SK-N-SH treated with all-trans-retinoic acid at 6 μM for 48 hours (cell line): ENCODE measurements at regions not wholly inside any gene's neighbourhood (a gene's known extent, or its start where the extent isn't known, plus 50 kb on each side); places are given as distances from the start of the nearest gene placed in this dataset.

Experiments
- ATAC-seq: fragments of 200-7000 bp; cut with Tn5 transposase; 3 replicates; pipeline ENCODE4 v1.9.1; 2020; ENCODE audit warnings: mild to moderate bottlenecking, moderate library complexity
- CREB5 ChIP-seq: fragments of 250-450 bp; sonication (Bioruptor Pico); IDR thresholded peaks from 2 replicates; pipeline ENCODE4 v1.5.1; 2020; ENCODE audit warnings: low read depth, mild to moderate bottlenecking, moderate library complexity
- CSDC2 ChIP-seq: fragments of 250-450 bp; sonication (Bioruptor Pico); IDR thresholded peaks from 2 replicates; pipeline ENCODE4 v1.5.0; 2020; ENCODE audit warnings: mild to moderate bottlenecking, moderate library complexity
- ESRRG ChIP-seq: fragments of 250-450 bp; sonication (Bioruptor Pico); IDR thresholded peaks from 2 replicates; pipeline ENCODE4 v1.6.1; 2021; ENCODE audit warnings: mild to moderate bottlenecking
- ISL1 ChIP-seq: fragments of 250-450 bp; sonication (Bioruptor Pico); IDR thresholded peaks from 2 replicates; pipeline ENCODE4 v2.1.2; 2022; ENCODE audit warnings: mild to moderate bottlenecking, moderate library complexity
- OSR1 ChIP-seq: fragments of 250-450 bp; sonication (Bioruptor Pico); IDR thresholded peaks from 2 replicates; pipeline ENCODE4 v1.8.0; 2022; ENCODE audit warnings: moderate library complexity, mild to moderate bottlenecking, inconsistent platforms
- POU6F1 ChIP-seq: fragments of 250-450 bp; sonication (Bioruptor Pico); IDR thresholded peaks from 2 replicates; pipeline ENCODE4 v1.8.0; 2021; ENCODE audit warnings: low read depth, mild to moderate bottlenecking, moderate library complexity, borderline replicate concordance
- RARB ChIP-seq: fragments of 250-450 bp; sonication (Bioruptor Pico); IDR thresholded peaks from 2 replicates; pipeline ENCODE4 v1.8.0; 2021; ENCODE audit warnings: mild to moderate bottlenecking, moderate library complexity
- SNAI2 ChIP-seq: fragments of 250-450 bp; sonication (Bioruptor Pico); IDR thresholded peaks from 2 replicates; pipeline ENCODE4 v1.5.0; 2020; ENCODE audit warnings: mild to moderate bottlenecking, moderate library complexity
- TCF4 ChIP-seq: fragments of 250-450 bp; sonication (Bioruptor Pico); IDR thresholded peaks from 2 replicates; pipeline ENCODE4 v1.8.0; 2021; ENCODE audit warnings: mild to moderate bottlenecking, moderate library complexity, borderline replicate concordance
- TSHZ2 ChIP-seq: fragments of 250-450 bp; sonication (Bioruptor Pico); IDR thresholded peaks from 2 replicates; pipeline ENCODE4 v1.5.0; 2020; ENCODE audit warnings: mild to moderate bottlenecking, moderate library complexity
- ZC3H10 ChIP-seq: fragments of 250-450 bp; sonication (Bioruptor Pico); IDR thresholded peaks from 2 replicates; pipeline ENCODE4 v1.5.1; 2021; ENCODE audit warnings: mild to moderate bottlenecking, moderate library complexity
- ZFP3 ChIP-seq: fragments of 250-450 bp; sonication (Bioruptor Pico); IDR thresholded peaks from 2 replicates; pipeline ENCODE4 v1.5.0; 2020; ENCODE audit warnings: mild to moderate bottlenecking, moderate library complexity
- ZFP30 ChIP-seq: fragments of 450-650 bp; formaldehyde crosslinking; IDR thresholded peaks from 2 replicates; pipeline ENCODE4 v1.5.0; 2022; ENCODE audit warnings: mild to moderate bottlenecking, moderate library complexity
- TF ChIP-seq, protein P1 (sequence below): fragments of 250-450 bp; sonication (Bioruptor Pico); IDR thresholded peaks from 2 replicates; pipeline ENCODE4 v1.5.1; 2021; ENCODE audit warnings: mild to moderate bottlenecking, moderate library complexity

- TF ChIP-seq POU6F1 (CRISPR knock-in tag) = no peak
- no peak for TF ChIP-seq ZFP3 (CRISPR knock-in tag)
- TF ChIP-seq RARB (CRISPR knock-in tag) = no peak
- no peak for TF ChIP-seq CREB5
Measured at GRCh38 chr21:41061701-41062100, 106.3 kb upstream of the BACE2 start (continued).

DNA sequence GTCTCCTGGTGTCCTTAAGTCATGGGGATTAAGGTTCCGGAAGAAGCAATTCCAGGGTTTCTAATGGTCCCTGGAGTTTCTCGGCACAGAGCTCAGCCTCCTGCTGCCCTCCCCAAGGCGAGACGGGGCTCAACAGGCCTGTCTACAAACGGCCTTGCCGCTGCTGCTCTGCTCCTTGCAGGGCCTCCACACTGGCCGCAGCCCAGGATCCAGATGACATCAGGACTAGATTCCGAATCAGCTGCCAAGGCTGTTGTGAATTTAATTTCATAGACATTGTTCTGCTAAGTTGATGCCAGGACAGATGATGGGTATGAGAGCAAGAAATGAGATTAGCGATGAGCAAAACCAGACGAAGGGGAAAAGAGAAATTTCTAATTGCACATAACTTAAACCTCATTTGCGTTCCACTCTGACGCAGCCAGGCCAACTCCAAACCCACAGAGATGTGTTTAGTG, 103.6 kb upstream of the BACE2 start:
- no peak; the same call in 2 of the 3 replicates for ATAC-seq
- TF ChIP-seq RARB (CRISPR knock-in tag) (no peak), CREB5 (peak; percentile 41; the same call in 1 of the 2 replicates), TCF4 (CRISPR knock-in tag) (peak; percentile 93), ZC3H10 (CRISPR knock-in tag) (no peak), CSDC2 (CRISPR knock-in tag) (no peak), ISL1 (peak; percentile 82), TSHZ2 (CRISPR knock-in tag) (peak; percentile 93), OSR1 (no peak), SNAI2 (CRISPR knock-in tag) (peak; percentile 69; the same call in 1 of the 2 replicates)
- TF ChIP-seq, protein P1, sequence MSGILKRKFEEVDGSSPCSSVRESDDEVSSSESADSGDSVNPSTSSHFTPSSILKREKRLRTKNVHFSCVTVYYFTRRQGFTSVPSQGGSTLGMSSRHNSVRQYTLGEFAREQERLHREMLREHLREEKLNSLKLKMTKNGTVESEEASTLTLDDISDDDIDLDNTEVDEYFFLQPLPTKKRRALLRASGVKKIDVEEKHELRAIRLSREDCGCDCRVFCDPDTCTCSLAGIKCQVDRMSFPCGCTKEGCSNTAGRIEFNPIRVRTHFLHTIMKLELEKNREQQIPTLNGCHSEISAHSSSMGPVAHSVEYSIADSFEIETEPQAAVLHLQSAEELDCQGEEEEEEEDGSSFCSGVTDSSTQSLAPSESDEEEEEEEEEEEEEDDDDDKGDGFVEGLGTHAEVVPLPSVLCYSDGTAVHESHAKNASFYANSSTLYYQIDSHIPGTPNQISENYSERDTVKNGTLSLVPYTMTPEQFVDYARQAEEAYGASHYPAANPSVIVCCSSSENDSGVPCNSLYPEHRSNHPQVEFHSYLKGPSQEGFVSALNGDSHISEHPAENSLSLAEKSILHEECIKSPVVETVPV = peak; percentile 53; the same call in 1 of the 2 replicates

GRCh38 chr21:41064951-41065350, 103.0 kb upstream of the BACE2 start:
- TF ChIP-seq RARB (CRISPR knock-in tag) (no peak), POU6F1 (CRISPR knock-in tag) (no peak), ESRRG (CRISPR knock-in tag) (no peak)
- ATAC-seq = no peak

GRCh38 chr21:41065539-41065938, 102.4 kb upstream of the BACE2 start:
- ATAC-seq = no peak
- TF ChIP-seq ZC3H10 (CRISPR knock-in tag) (no peak), ZFP30 (CRISPR knock-in tag) (no peak), TCF4 (CRISPR knock-in tag) (peak; percentile 23; the same call in 1 of the 2 replicates)
